Suprapubic skin (tissue), 4 donors: ENCODE measurements at regions not wholly inside any gene's neighbourhood (a gene's known extent, or its start where the extent isn't known, plus 50 kb on each side); places are given as distances from the start of the nearest gene placed in this dataset.
"Not testable (repeated sequence)": the region's sequence is repeated elsewhere in the genome, so short reads cannot be mapped to it uniquely, and the experiment has no call there.

Experiments
- DNase-seq, 2 donors: peaks; one replicate each; pipeline ENCODE4 v3.0.0-alpha.2; 2019; ENCODE audit warnings: low spot score in 2 of 2
- H3K27ac ChIP-seq: fragments of 200-600 bp; sonication (generic); one replicate; pipeline ENCODE4 v1.5.1; 2019
- H3K27me3 ChIP-seq: fragments of 200-600 bp; sonication (generic); one replicate; pipeline ENCODE4 v1.5.1; 2019
- H3K36me3 ChIP-seq: fragments of 200-600 bp; sonication (generic); one replicate; pipeline ENCODE4 v1.5.1; 2019
- H3K4me1 ChIP-seq: fragments of 200-600 bp; sonication (generic); one replicate; pipeline ENCODE4 v1.5.1; 2019
- H3K4me3 ChIP-seq: fragments of 200-600 bp; sonication (generic); one replicate; pipeline ENCODE4 v1.5.1; 2019; ENCODE audit warnings: mild to moderate bottlenecking
- H3K9me3 ChIP-seq: fragments of 200-600 bp; sonication (generic); one replicate; pipeline ENCODE4 v1.5.1; 2019
- CTCF ChIP-seq, 2 donors: fragments of 200-600 bp in 1 of 2; fragments of 450-650 bp in 1 of 2; sonication (generic) in 1 of 2; IDR thresholded peaks; one replicate each; pipeline ENCODE4 v1.5.1; 2016 to 2019; ENCODE audit warnings: antibody characterized with exemption in 2 of 2, mild to moderate bottlenecking in 1 of 2, moderate library complexity in 1 of 2
- EP300 ChIP-seq: sonication (generic); formaldehyde crosslinking; IDR thresholded peaks from one replicate; pipeline ENCODE4 v1.6.1; 2017; ENCODE audit warnings: antibody characterized with exemption
- POLR2A ChIP-seq, 2 donors: fragments of 450-650 bp; IDR thresholded peaks; one replicate each; pipeline ENCODE4 v1.6.1; 2017; ENCODE audit warnings: antibody characterized with exemption in 2 of 2, mild to moderate bottlenecking in 2 of 2, moderate library complexity in 2 of 2
- POLR2AphosphoS5 ChIP-seq, 3 donors: sonication (generic); formaldehyde crosslinking; IDR thresholded peaks; one replicate each; pipeline ENCODE4 v1.6.1; 2017; ENCODE audit warnings: antibody characterized with exemption in 3 of 3
- WGBS: methylation state at CpG from one replicate; pipeline ENCODE4 v1.1.5; 2018; 5-methylcytosine and 5-hydroxymethylcytosine counted together

GRCh38 chr18:10351858-10352257 lies 102.6 kb upstream of the APCDD1 start:
- TF ChIP-seq EP300 (no peak), CTCF (IDR thresholded peaks at IDR 0.05) (no peak), POLR2AphosphoS5 (IDR thresholded peaks at IDR 0.05) (no peak), POLR2A (IDR thresholded peaks at IDR 0.05) (no peak)
- no peak overlapping the region for H3K4me3 ChIP-seq
- peaks cover 36% of the 10 kb centered on the region for H3K4me1 ChIP-seq
- peak overlapping the region; percentile 77 for H3K27ac ChIP-seq
- no peaks in the 10 kb centered on the region for H3K9me3 ChIP-seq
- H3K36me3 ChIP-seq = no peaks in the 10 kb centered on the region
- DNase-seq = no peak
- 64% methylated on average over 4 of the region's 4 CpGs for WGBS
- H3K27me3 ChIP-seq = no peaks in the 10 kb centered on the region

GRCh38 chr18:10352671-10353070 lies 101.8 kb upstream of the APCDD1 start:
- Histone ChIP-seq H3K36me3 (no peaks in the 10 kb centered on the region), H3K27me3 (no peaks in the 10 kb centered on the region), H3K4me1 (peaks cover 36% of the 10 kb centered on the region), H3K27ac (peak overlapping the region; percentile 77), H3K9me3 (no peaks in the 10 kb centered on the region), H3K4me3 (no peak overlapping the region)
- TF ChIP-seq POLR2A (IDR thresholded peaks at IDR 0.05) (no peak), POLR2AphosphoS5 (IDR thresholded peaks at IDR 0.05) (no peak), EP300 (no peak), CTCF (IDR thresholded peaks at IDR 0.05) (no peak)
- 86% methylated on average over 2 of the region's 2 CpGs for WGBS
- DNase-seq = no peak

GRCh38 chr18:10353791-10354190 lies 100.6 kb upstream of the APCDD1 start:
- no peaks in the 10 kb centered on the region for H3K27me3 ChIP-seq
- no peak for DNase-seq
- peak overlapping the region; percentile 77 for H3K27ac ChIP-seq
- TF ChIP-seq EP300 (no peak), POLR2AphosphoS5 (IDR thresholded peaks at IDR 0.05) (no peak), POLR2A (IDR thresholded peaks at IDR 0.05) (no peak), CTCF (IDR thresholded peaks at IDR 0.05) (no peak)
- no peaks in the 10 kb centered on the region for H3K36me3 ChIP-seq
- no peaks in the 10 kb centered on the region for H3K9me3 ChIP-seq
- no peak overlapping the region for H3K4me3 ChIP-seq
- 25% methylated on average over 2 of the region's 2 CpGs for WGBS
- peaks cover 41% of the 10 kb centered on the region for H3K4me1 ChIP-seq

- Histone ChIP-seq H3K36me3 (no peaks in the 10 kb centered on the region), H3K4me1 (peaks cover 41% of the 10 kb centered on the region), H3K27me3 (no peaks in the 10 kb centered on the region), H3K9me3 (no peaks in the 10 kb centered on the region), H3K27ac (peak overlapping the region; percentile 77), H3K4me3 (no peak overlapping the region)
- TF ChIP-seq CTCF (IDR thresholded peaks at IDR 0.05) = no peak
- TF ChIP-seq EP300 = no peak
- TF ChIP-seq POLR2AphosphoS5 (IDR thresholded peaks at IDR 0.05) = no peak
- no peak for TF ChIP-seq POLR2A (IDR thresholded peaks at IDR 0.05)
- 9% methylated on average over 1 of the region's 1 CpG for WGBS
- no peak for DNase-seq
Observed at GRCh38 chr18:10354241-10354811, 100.1 kb upstream of the APCDD1 start.

- TF ChIP-seq POLR2A (IDR thresholded peaks at IDR 0.05) = no peak
- Histone ChIP-seq H3K36me3 (no peaks in the 10 kb centered on the region), H3K9me3 (no peaks in the 10 kb centered on the region), H3K27me3 (no peaks in the 10 kb centered on the region), H3K27ac (peak overlapping the region; percentile 77), H3K4me3 (no peak overlapping the region), H3K4me1 (peaks cover 41% of the 10 kb centered on the region)
- DNase-seq = no peak
- WGBS = 56% methylated on average over 1 of the region's 1 CpG
Observed at GRCh38 chr18:10354890-10355289, 99.5 kb upstream of the APCDD1 start.

- H3K4me3 ChIP-seq, DNase-seq, H3K9me3 ChIP-seq, H3K27me3 ChIP-seq, H3K27ac ChIP-seq, H3K36me3 ChIP-seq: not testable (repeated sequence)
- H3K4me1 ChIP-seq = peaks cover 34% of the 10 kb centered on the region
Observed at GRCh38 chr18:10356999-10357398, 97.4 kb upstream of the APCDD1 start.
